Mesenchymal stem cell (in vitro differentiated cells and primary cell): ENCODE measurements at regions not wholly inside any gene's neighbourhood (a gene's known extent, or its start where the extent isn't known, plus 50 kb on each side); places are given as distances from the start of the nearest gene placed in this dataset.

ENCODE experiments used
- DNase-seq: peaks from one replicate; pipeline ENCODE4 v3.0.0-alpha.2; 2013
- H2AFZ ChIP-seq: one replicate; pipeline ENCODE4 v1.6.1; 2013; ENCODE audit warnings: low read depth, mild to moderate bottlenecking, control low read depth, inconsistent platforms, low read length, moderate library complexity
- H2AK5ac ChIP-seq: 2 replicates; pipeline ENCODE4 v1.6.1; 2013; ENCODE audit warnings: low read length, moderate library complexity, mild to moderate bottlenecking, inconsistent platforms; ENCODE audit not compliant: severe bottlenecking
- H2BK120ac ChIP-seq: one replicate; pipeline ENCODE4 v1.6.1; 2013; ENCODE audit warnings: low read depth, mild to moderate bottlenecking, inconsistent platforms, low read length, moderate library complexity
- H2BK12ac ChIP-seq, 2 experiments: one replicate each; pipeline ENCODE4 v1.6.1; 2013; ENCODE audit warnings: inconsistent platforms in 2 of 2, low read length in 2 of 2, mild to moderate bottlenecking in 2 of 2, moderate library complexity in 2 of 2, control low read depth in 1 of 2
- H2BK15ac ChIP-seq: one replicate; pipeline ENCODE4 v1.6.1; 2013; ENCODE audit warnings: mild to moderate bottlenecking, low read depth, inconsistent platforms; ENCODE audit not compliant: poor library complexity, severe bottlenecking
- H2BK5ac ChIP-seq: 2 replicates; pipeline ENCODE4 v1.6.1; 2013; ENCODE audit warnings: low read depth, mild to moderate bottlenecking, low read length, control low read depth, inconsistent platforms; ENCODE audit not compliant: poor library complexity, severe bottlenecking
- H3K14ac ChIP-seq, 2 experiments: one replicate each; pipeline ENCODE4 v1.6.1; 2013; ENCODE audit warnings: inconsistent platforms in 2 of 2, low read length in 2 of 2, control low read depth in 1 of 2, mild to moderate bottlenecking in 1 of 2, moderate library complexity in 1 of 2
- H3K18ac ChIP-seq, 2 experiments: one replicate each; pipeline ENCODE4 v1.6.1; 2013; ENCODE audit warnings: inconsistent platforms in 2 of 2, low read length in 2 of 2, control low read depth in 1 of 2, low read depth in 1 of 2, mild to moderate bottlenecking in 1 of 2
- H3K23ac ChIP-seq, 2 experiments: one replicate each; pipeline ENCODE4 v1.6.1; 2013; ENCODE audit warnings: inconsistent platforms in 2 of 2, low read length in 2 of 2, mild to moderate bottlenecking in 2 of 2, moderate library complexity in 2 of 2, control low read depth in 1 of 2
- H3K27ac ChIP-seq: 2 replicates; pipeline ENCODE4 v1.5.1; 2013; ENCODE audit warnings: mild to moderate bottlenecking, moderate library complexity, low read length, control low read depth, inconsistent platforms; ENCODE audit not compliant: poor library complexity, severe bottlenecking
- H3K27me3 ChIP-seq, 2 experiments: 2 replicates each; pipeline versions ENCODE4 v1.6.1 to v1.7.0; 2013; ENCODE audit warnings: low read length in 2 of 2, mild to moderate bottlenecking in 2 of 2, moderate library complexity in 2 of 2, control low read depth in 1 of 2, inconsistent platforms in 1 of 2; ENCODE audit not compliant: control insufficient read depth in 1 of 2, insufficient read depth in 1 of 2
- H3K36me3 ChIP-seq, 2 experiments: 2 replicates each; pipeline versions ENCODE4 v1.6.1 to v1.7.0; 2013; ENCODE audit warnings: low read length in 2 of 2, control low read depth in 1 of 2, inconsistent platforms in 1 of 2, low read depth in 1 of 2, mild to moderate bottlenecking in 1 of 2; ENCODE audit not compliant: insufficient read depth in 2 of 2, control insufficient read depth in 1 of 2
- H3K4ac ChIP-seq, 2 experiments: one replicate each; pipeline ENCODE4 v1.6.1; 2013; ENCODE audit warnings: inconsistent platforms in 2 of 2, low read length in 2 of 2, mild to moderate bottlenecking in 2 of 2, moderate library complexity in 2 of 2, control low read depth in 1 of 2, low read depth in 1 of 2
- H3K4me1 ChIP-seq: 2 replicates; pipeline ENCODE4 v1.6.1; 2013; ENCODE audit warnings: low read depth, low read length, control low read depth; ENCODE audit not compliant: control insufficient read depth, insufficient read depth
- H3K4me2 ChIP-seq: 2 replicates; pipeline ENCODE4 v1.6.1; 2013; ENCODE audit warnings: low read length, mild to moderate bottlenecking, inconsistent platforms; ENCODE audit not compliant: poor library complexity, severe bottlenecking
- H3K4me3 ChIP-seq, 2 experiments: 2 replicates each; pipeline versions ENCODE4 v1.5.1 to v1.7.0; 2013; ENCODE audit warnings: low read length in 2 of 2, mild to moderate bottlenecking in 2 of 2, control low read depth in 1 of 2, low read depth in 1 of 2; ENCODE audit not compliant: insufficient read depth in 1 of 2
- H3K79me1 ChIP-seq: replicated peaks from 2 replicates; pipeline ENCODE4 v1.6.1; 2013; ENCODE audit warnings: mild to moderate bottlenecking, control low read depth, low read length, inconsistent platforms; ENCODE audit not compliant: poor library complexity, severe bottlenecking
- H3K9ac ChIP-seq: 2 replicates; pipeline ENCODE4 v1.7.0; 2013; ENCODE audit warnings: mild to moderate bottlenecking, low read length, moderate library complexity
- H3K9me3 ChIP-seq: 2 replicates; pipeline ENCODE4 v1.7.0; 2013; ENCODE audit warnings: mild to moderate bottlenecking, low read length; ENCODE audit not compliant: control insufficient read depth
- H4K8ac ChIP-seq: one replicate; pipeline ENCODE4 v1.6.1; 2013; ENCODE audit warnings: inconsistent platforms, mild to moderate bottlenecking, low read length, moderate library complexity
- H4K91ac ChIP-seq: one replicate; pipeline ENCODE4 v1.6.1; 2013; ENCODE audit warnings: mild to moderate bottlenecking, low read length, inconsistent platforms
- WGBS: methylation state at CpG from one replicate; pipeline ENCODE4 v1.1.7; 2013; ENCODE audit warnings: mixed read lengths; 5-methylcytosine and 5-hydroxymethylcytosine counted together

GRCh38 chr9:2480255-2480837 is 141.2 kb upstream of the VLDLR start:
- Histone ChIP-seq H3K4me2 (no peak overlapping the region), H2BK120ac (no peak overlapping the region), H3K27ac (no peak overlapping the region), H3K23ac (no peak overlapping the region), H3K14ac (no peak overlapping the region), H3K4ac (no peak overlapping the region), H3K9me3 (no peaks in the 10 kb centered on the region), H4K91ac (no peak overlapping the region), H2BK5ac (no peak overlapping the region), H2AK5ac (no peak overlapping the region), H3K4me3 (no peak overlapping the region), H3K36me3 (no peaks in the 10 kb centered on the region), H3K79me1 (no peaks in the 10 kb centered on the region), H2BK15ac (no peak overlapping the region), H2BK12ac (no peak overlapping the region), H3K9ac (no peak overlapping the region), H3K18ac (no peak overlapping the region), H3K4me1 (no peaks in the 10 kb centered on the region), H3K27me3 (no peaks in the 10 kb centered on the region), H2AFZ (no peak overlapping the region), H4K8ac (no peak overlapping the region)
- WGBS, result 91% methylated on average over 4 of the region's 4 CpGs
- DNase-seq, result no peak

GRCh38 chr9:2481216-2481615 is 140.4 kb upstream of the VLDLR start:
- H3K18ac ChIP-seq, result no peak overlapping the region
- H3K14ac ChIP-seq, result no peak overlapping the region
- no peaks in the 10 kb centered on the region for H3K79me1 ChIP-seq
- no peak overlapping the region for H3K23ac ChIP-seq
- no peak overlapping the region for H3K27ac ChIP-seq
- H3K4ac ChIP-seq, result no peak overlapping the region
- H2AFZ ChIP-seq, result no peak overlapping the region
- H2BK120ac ChIP-seq, result no peak overlapping the region
- H2AK5ac ChIP-seq, result no peak overlapping the region
- H3K27me3 ChIP-seq, result no peaks in the 10 kb centered on the region
- H4K8ac ChIP-seq, result no peak overlapping the region
- H3K9me3 ChIP-seq, result no peaks in the 10 kb centered on the region
- no peak overlapping the region for H2BK12ac ChIP-seq
- no peak for DNase-seq
- no peak overlapping the region for H3K4me3 ChIP-seq
- H3K9ac ChIP-seq, result no peak overlapping the region
- H2BK15ac ChIP-seq, result no peak overlapping the region
- no peak overlapping the region for H2BK5ac ChIP-seq
- 100% methylated on average over 1 of the region's 3 CpGs for WGBS
- no peaks in the 10 kb centered on the region for H3K36me3 ChIP-seq
- no peak overlapping the region for H3K4me2 ChIP-seq
- no peaks in the 10 kb centered on the region for H3K4me1 ChIP-seq
- H4K91ac ChIP-seq, result no peak overlapping the region

GRCh38 chr9:2486988-2487387 is 134.6 kb upstream of the VLDLR start:
- no peaks in the 10 kb centered on the region for H3K27me3 ChIP-seq

GRCh38 chr9:2489838-2490314 is 131.7 kb upstream of the VLDLR start:
- no peak for DNase-seq
- H2AK5ac ChIP-seq, result no peak overlapping the region
- no peaks in the 10 kb centered on the region for H3K79me1 ChIP-seq
- H2BK5ac ChIP-seq, result no peak overlapping the region
- no peak overlapping the region for H2BK15ac ChIP-seq
- H2BK120ac ChIP-seq, result no peak overlapping the region
- H3K14ac ChIP-seq, result no peak overlapping the region
- H3K4ac ChIP-seq, result no peak overlapping the region
- no peak overlapping the region for H4K8ac ChIP-seq
- no peak overlapping the region for H3K4me3 ChIP-seq
- no peaks in the 10 kb centered on the region for H3K36me3 ChIP-seq
- no CpG with 5 or more reads among the region's 2 CpGs for WGBS
- H3K23ac ChIP-seq, result no peak overlapping the region
- H3K18ac ChIP-seq, result no peak overlapping the region
- no peak overlapping the region for H3K4me2 ChIP-seq
- no peak overlapping the region for H3K27ac ChIP-seq
- peak overlapping the region; percentile 15 for H3K9ac ChIP-seq
- H2BK12ac ChIP-seq, result no peak overlapping the region
- H3K4me1 ChIP-seq, result no peaks in the 10 kb centered on the region
- H3K27me3 ChIP-seq, result no peaks in the 10 kb centered on the region
- no peak overlapping the region for H2AFZ ChIP-seq
- no peaks in the 10 kb centered on the region for H3K9me3 ChIP-seq
- no peak overlapping the region for H4K91ac ChIP-seq

More at GRCh38 chr9:2486988-2487387, 134.6 kb upstream of the VLDLR start:
- Histone ChIP-seq H3K4me1 (no peaks in the 10 kb centered on the region), H3K14ac (no peak overlapping the region), H3K23ac (no peak overlapping the region), H3K79me1 (no peaks in the 10 kb centered on the region), H3K9me3 (no peaks in the 10 kb centered on the region), H2AK5ac (no peak overlapping the region), H3K4me3 (no peak overlapping the region), H3K4ac (no peak overlapping the region), H3K27ac (no peak overlapping the region), H4K8ac (no peak overlapping the region), H2BK5ac (no peak overlapping the region), H2BK12ac (no peak overlapping the region), H3K18ac (no peak overlapping the region), H2BK15ac (no peak overlapping the region), H4K91ac (no peak overlapping the region), H3K9ac (no peak overlapping the region), H2AFZ (no peak overlapping the region), H3K36me3 (no peaks in the 10 kb centered on the region), H2BK120ac (no peak overlapping the region), H3K4me2 (no peak overlapping the region)
- DNase-seq, result no peak
